ENCODE measurements at regions not wholly inside any gene's neighbourhood (a gene's known extent, or its start where the extent isn't known, plus 50 kb on each side); places are given as distances from the start of the nearest gene placed in this dataset.

- TF ChIP-seq CTCF (IDR thresholded peaks at IDR 0.05) (no peak), POLR2AphosphoS5 (IDR thresholded peaks at IDR 0.05) (no peak)
Measured at GRCh38 chr2:136613096-136613495, 152.2 kb upstream of the THSD7B start.
